Erythroblast (primary cell): ENCODE measurements at regions not wholly inside any gene's neighbourhood (a gene's known extent, or its start where the extent isn't known, plus 50 kb on each side); places are given as distances from the start of the nearest gene placed in this dataset.

Experiments
- GATA1 ChIP-seq: IDR thresholded peaks from 2 replicates; pipeline ENCODE4 v1.6.1; 2011; ENCODE audit warnings: low read depth, mild to moderate bottlenecking, control low read depth, low read length, moderate library complexity
- POLR2A ChIP-seq: IDR thresholded peaks from 2 replicates; pipeline ENCODE4 v1.6.1; 2011; ENCODE audit warnings: mild to moderate bottlenecking, low read length

- no peak for TF ChIP-seq POLR2A
- no peak for TF ChIP-seq GATA1
Observed at GRCh38 chr18:27762054-27762453, 414.9 kb downstream of the CDH2 start.
